ENCODE measurements at regions not wholly inside any gene's neighbourhood (a gene's known extent, or its start where the extent isn't known, plus 50 kb on each side); places are given as distances from the start of the nearest gene placed in this dataset.
"Not testable (repeated sequence)": the region's sequence is repeated elsewhere in the genome, so short reads cannot be mapped to it uniquely, and the experiment has no call there.

DNA sequence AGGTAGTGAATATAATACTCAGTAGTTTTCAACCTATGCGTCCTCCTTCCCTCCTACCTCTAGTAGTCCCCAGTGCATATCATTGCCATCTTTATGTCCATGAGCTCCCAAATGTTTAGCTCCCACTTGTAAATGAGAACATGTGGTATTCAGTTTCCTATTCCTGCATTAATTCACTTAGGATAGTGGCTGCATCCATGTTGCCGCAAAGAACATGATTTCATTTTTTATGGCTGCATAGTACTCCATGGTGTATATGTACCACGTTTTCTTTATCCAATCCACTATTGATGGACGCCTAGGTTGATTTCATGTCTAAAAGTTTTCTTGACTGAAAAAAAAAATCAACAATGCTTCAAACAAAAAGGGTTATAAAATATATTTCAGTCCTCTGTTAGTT lies 303.4 kb upstream of the SGCG start:
- Histone ChIP-seq H3K36me3 (no peaks in the 10 kb centered on the region), H3K27ac (no peak overlapping the region), H3K9me3 (no peaks in the 10 kb centered on the region), H3K27me3 (no peaks in the 10 kb centered on the region), H3K4me1 (no peaks in the 10 kb centered on the region), H3K4me3 (no peak overlapping the region)
- intact Hi-C loops (cut with DNase I) = no loop called here
- no peak for TF ChIP-seq POLR2A (IDR thresholded peaks at IDR 0.05)
- TF ChIP-seq, protein P1, sequence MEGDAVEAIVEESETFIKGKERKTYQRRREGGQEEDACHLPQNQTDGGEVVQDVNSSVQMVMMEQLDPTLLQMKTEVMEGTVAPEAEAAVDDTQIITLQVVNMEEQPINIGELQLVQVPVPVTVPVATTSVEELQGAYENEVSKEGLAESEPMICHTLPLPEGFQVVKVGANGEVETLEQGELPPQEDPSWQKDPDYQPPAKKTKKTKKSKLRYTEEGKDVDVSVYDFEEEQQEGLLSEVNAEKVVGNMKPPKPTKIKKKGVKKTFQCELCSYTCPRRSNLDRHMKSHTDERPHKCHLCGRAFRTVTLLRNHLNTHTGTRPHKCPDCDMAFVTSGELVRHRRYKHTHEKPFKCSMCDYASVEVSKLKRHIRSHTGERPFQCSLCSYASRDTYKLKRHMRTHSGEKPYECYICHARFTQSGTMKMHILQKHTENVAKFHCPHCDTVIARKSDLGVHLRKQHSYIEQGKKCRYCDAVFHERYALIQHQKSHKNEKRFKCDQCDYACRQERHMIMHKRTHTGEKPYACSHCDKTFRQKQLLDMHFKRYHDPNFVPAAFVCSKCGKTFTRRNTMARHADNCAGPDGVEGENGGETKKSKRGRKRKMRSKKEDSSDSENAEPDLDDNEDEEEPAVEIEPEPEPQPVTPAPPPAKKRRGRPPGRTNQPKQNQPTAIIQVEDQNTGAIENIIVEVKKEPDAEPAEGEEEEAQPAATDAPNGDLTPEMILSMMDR (IDR thresholded peaks at IDR 0.05) = no peak
- TF ChIP-seq EP300 (IDR thresholded peaks at IDR 0.05) = no peak
- no peak for TF ChIP-seq POLR2AphosphoS5 (IDR thresholded peaks at IDR 0.05)
- WGBS, 2 donors = 88 to 95% methylated on average over 4 of the region's 4 CpGs
- DNase-seq = no peak

DNA sequence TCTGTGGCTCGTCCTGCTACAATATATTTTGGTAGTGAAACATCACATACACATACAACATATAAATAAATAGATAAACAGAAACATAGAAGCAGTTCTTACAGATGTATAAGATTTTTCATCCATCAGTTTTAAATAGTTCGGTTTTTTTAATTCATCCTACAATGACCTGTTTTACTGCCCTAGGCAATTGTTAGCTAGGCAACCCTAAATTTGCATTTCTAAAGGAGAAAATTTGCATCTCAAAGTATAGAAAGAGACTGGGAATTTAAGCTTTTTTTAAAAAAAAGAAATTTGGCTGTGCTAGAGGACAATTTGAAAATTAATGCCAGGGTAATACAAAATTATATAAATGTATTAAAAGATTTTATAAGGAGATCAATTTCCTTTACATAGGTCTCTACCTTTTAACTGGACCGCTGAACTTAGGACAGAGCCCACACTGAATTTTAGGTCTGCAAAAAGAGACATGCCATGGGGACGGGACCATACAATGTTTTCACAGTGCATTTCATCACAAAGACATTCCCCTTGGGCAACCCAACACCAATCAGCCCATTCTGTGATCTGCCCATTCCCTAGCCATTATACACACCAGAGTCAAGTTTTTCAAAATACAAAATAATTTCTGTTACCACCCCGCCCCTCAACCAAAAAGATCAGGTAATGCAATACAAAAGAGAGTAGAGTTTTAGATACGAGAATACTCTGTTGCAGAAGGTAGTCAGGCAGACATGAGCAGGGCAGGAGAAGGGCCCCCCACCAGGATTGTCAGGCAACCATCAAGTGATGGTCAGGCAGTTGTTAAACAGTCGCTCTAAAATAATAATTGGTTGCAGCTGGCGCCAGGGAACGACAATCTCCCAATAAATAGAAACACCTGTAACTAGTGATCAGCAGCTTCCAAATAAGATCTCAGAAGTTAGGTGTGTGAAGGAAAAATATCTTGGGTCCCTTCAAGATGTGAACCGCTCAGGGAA lies 299.7 kb upstream of the SGCG start:
- Histone ChIP-seq H3K4me3 (no peak overlapping the region), H3K36me3 (no peaks in the 10 kb centered on the region), H3K4me1 (no peaks in the 10 kb centered on the region), H3K9me3 (no peaks in the 10 kb centered on the region), H3K27me3 (no peaks in the 10 kb centered on the region), H3K27ac (no peak overlapping the region)
- TF ChIP-seq EP300 (IDR thresholded peaks at IDR 0.05) = no peak
- no peak for TF ChIP-seq POLR2AphosphoS5 (IDR thresholded peaks at IDR 0.05)
- no peak for TF ChIP-seq POLR2A (IDR thresholded peaks at IDR 0.05)
- TF ChIP-seq, protein P1 (IDR thresholded peaks at IDR 0.05) = no peak
- intact Hi-C loops (cut with DNase I) = no loop called here
- 90 to 92% methylated on average over 10 of the region's 10 CpGs for WGBS, 2 donors
- no peak for DNase-seq

DNA sequence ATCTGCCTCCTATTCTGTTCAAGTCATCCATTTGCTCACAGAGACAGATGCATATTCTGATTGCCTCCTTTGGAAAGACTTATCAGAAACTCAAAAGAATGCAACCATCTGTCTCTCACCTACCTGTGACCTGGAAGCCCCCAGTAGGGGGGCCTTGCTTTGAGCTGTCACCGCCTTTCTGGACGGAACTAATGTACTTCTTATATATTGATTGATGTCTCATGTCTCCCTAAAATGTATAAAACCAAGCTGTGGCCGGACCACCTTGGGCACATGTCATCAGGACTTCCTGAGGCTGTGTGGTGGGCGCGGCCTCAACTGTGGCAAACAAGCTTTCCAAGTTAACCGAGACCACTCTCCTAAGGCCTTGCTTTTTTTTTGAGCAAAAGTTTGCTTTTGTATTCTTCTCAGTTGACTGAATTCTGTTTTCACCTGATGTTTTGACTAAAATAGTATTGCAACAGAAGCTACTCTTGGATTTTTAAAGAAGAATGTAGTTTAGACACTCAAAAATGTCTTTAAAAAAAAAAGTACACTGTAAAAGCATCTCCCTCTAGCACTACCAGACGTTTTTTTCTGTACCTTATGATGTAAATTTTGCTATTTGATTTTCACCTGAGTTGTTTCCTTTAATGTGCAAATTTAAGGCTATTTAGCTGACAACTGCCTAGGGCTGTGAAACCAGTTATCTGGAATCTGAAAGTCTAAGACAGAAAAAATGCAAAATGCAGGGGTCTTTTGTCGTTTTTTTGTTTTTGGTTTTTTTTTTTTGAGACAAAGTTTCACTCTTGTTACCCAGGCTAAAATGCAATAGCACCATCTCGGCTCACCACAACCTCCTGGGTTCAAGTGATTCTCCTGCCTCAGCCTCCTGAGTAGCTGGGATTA lies 298.8 kb upstream of the SGCG start:
- H3K4me3 ChIP-seq; H3K4me1 ChIP-seq; H3K27ac ChIP-seq; intact Hi-C loops (cut with DNase I); H3K36me3 ChIP-seq; H3K9me3 ChIP-seq; H3K27me3 ChIP-seq; DNase-seq: not testable (repeated sequence)
- 67 to 80% methylated on average over 9 of the region's 9 CpGs for WGBS, 2 donors

DNA sequence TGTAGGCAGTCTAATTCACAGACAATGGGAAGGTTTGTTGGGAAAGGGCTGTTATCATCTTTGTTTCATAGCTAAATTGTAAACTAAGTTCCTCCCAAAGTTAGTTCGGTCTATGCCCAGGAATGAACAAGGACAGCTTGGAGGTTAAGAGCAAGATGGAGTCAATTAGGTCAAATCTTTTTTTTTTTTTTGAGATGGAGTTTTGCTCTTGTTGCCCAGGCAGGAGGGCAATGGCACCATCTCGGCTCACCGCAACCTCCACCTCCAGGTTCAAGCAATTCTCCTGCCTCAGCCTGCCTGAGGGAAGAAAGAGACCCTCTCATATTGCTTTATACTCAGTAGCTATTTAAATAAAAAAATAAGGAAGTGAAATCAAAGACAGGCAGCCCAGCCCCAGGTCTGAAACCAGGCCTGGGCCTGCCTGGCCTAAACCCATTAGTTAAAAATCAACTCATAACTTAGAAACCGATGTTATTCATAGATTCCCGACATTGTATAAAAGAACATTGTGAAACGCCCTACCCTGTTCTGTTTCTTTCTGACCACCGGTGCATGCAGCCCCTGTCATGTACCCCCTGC lies 297.4 kb upstream of the SGCG start:
- Histone ChIP-seq H3K4me1 (no peaks in the 10 kb centered on the region), H3K27ac (no peak overlapping the region), H3K4me3 (no peak overlapping the region), H3K27me3 (no peaks in the 10 kb centered on the region), H3K36me3 (no peaks in the 10 kb centered on the region), H3K9me3 (no peaks in the 10 kb centered on the region)
- intact Hi-C loops (cut with DNase I) = no loop called here
- TF ChIP-seq EP300 (IDR thresholded peaks at IDR 0.05) (no peak), POLR2AphosphoS5 (IDR thresholded peaks at IDR 0.05) (no peak)
- WGBS, 2 donors = 37 to 90% methylated on average over 7 of the region's 7 CpGs
- no peak for DNase-seq

DNA sequence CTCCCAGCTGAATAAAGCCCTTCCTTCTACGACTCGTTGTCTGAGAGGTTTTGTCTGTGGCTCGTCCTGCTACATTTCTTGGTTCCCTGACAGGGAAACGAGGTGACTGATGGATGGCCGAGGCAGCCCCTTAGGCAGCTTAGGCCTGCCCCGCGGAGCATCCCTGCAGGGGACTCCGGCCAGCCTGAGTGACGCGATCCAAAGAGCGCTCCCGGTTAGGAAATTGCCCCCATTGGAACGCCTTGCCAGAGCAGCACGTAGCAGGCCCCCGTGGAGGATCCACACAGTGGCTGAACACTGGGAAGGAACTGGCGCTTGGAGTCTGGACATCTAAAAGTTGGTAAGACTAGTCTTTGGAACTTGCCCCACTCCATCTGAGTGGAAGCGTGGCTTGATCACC lies 296.8 kb upstream of the SGCG start:
- Histone ChIP-seq H3K36me3 (no peaks in the 10 kb centered on the region), H3K27ac (no peak overlapping the region), H3K9me3 (no peaks in the 10 kb centered on the region), H3K27me3 (no peaks in the 10 kb centered on the region), H3K4me3 (no peak overlapping the region), H3K4me1 (no peaks in the 10 kb centered on the region)
- intact Hi-C loops (cut with DNase I) = no loop called here
- no peak for TF ChIP-seq POLR2AphosphoS5 (IDR thresholded peaks at IDR 0.05)
- TF ChIP-seq, protein P1 (IDR thresholded peaks at IDR 0.05) = no peak
- no peak for TF ChIP-seq EP300 (IDR thresholded peaks at IDR 0.05)
- no peak for TF ChIP-seq POLR2A (IDR thresholded peaks at IDR 0.05)
- DNase-seq = no peak
- WGBS, 2 donors = 81 to 90% methylated on average over 17 of the region's 17 CpGs

DNA sequence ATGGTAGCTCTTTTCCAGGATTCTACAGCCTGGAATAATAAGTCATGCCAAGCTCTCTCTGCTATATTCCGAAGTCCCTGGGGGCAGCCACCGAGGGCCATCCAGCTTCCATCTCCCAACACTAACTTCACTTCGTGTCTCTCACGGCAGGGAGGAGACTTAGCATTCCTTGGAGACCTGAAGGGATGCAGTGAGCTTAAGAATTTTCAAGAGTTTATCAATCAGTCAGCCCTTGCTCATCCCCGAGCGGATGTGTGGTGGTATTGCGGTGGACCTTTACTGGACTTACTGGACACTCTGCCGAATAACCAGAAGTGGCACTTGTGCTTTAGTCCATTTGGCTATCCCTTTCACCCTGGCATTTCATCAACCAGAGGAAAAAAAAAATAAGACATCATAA lies 294.7 kb upstream of the SGCG start:
- H3K27ac ChIP-seq; H3K4me1 ChIP-seq; H3K27me3 ChIP-seq; DNase-seq; H3K9me3 ChIP-seq; H3K4me3 ChIP-seq; intact Hi-C loops (cut with DNase I); H3K36me3 ChIP-seq: not testable (repeated sequence)
- WGBS, 2 donors = 94 to 96% methylated on average over 8 of the region's 8 CpGs

DNA sequence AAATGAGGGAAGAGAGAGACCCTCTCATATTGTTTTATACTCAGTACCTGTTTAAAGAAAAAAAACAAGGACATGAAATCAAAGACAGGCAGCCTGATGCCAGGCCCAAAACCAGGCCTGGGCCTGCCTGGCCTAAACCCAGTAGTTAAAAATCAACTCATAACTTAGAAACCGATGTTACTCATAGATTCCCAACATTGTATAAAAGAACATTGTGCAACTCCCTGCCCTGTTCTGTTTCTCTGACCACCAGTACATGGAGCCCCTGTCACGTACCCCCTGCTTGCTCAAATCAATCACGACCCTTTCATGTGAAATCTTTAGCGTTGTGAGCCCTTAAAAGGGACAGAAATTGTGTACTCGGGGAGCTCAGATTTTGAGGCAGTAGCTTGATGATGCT lies 291.4 kb upstream of the SGCG start:
- H3K9me3 ChIP-seq; H3K4me1 ChIP-seq; H3K27me3 ChIP-seq; intact Hi-C loops (cut with DNase I); H3K4me3 ChIP-seq; H3K36me3 ChIP-seq; H3K27ac ChIP-seq; DNase-seq: not testable (repeated sequence)
- WGBS, 2 donors = 91 to 92% methylated on average over 5 of the region's 5 CpGs
